ELF-1 (cell line): ENCODE measurements at regions not wholly inside any gene's neighbourhood (a gene's known extent, or its start where the extent isn't known, plus 50 kb on each side); places are given as distances from the start of the nearest gene placed in this dataset.
"Not testable (repeated sequence)": the region's sequence is repeated elsewhere in the genome, so short reads cannot be mapped to it uniquely, and the experiment has no call there.

Experiments used
- DNase-seq: peaks from one replicate; pipeline ENCODE4 v3.0.0-alpha.2; 2016; ENCODE audit warnings: low read depth, low spot score

GRCh38 chr1:104946558-104947210, 1197.0 kb downstream of the AMY1C start:
- DNase-seq = no peak

GRCh38 chr1:104953555-104953954, 1203.9 kb downstream of the AMY1C start:
- no peak for DNase-seq

- DNase-seq = no peak
Measured at GRCh38 chr1:104973516-104973915, 1223.8 kb downstream of the AMY1C start.

- DNase-seq = no peak
Measured at GRCh38 chr1:104979651-104980050, 1230.0 kb downstream of the AMY1C start.

GRCh38 chr1:104987210-104987609, 1237.5 kb downstream of the AMY1C start:
- no peak for DNase-seq

- DNase-seq = no peak
Measured at GRCh38 chr1:104989012-104989411, 1239.3 kb downstream of the AMY1C start.

- no peak for DNase-seq
Measured at GRCh38 chr1:104991702-104992101, 1242.0 kb downstream of the AMY1C start.

GRCh38 chr1:105000793-105001192, 1251.1 kb downstream of the AMY1C start:
- DNase-seq = no peak

- DNase-seq = no peak
Measured at GRCh38 chr1:105004515-105004914, 1254.8 kb downstream of the AMY1C start.

GRCh38 chr1:105005594-105006195, 1256.0 kb downstream of the AMY1C start:
- no peak for DNase-seq

GRCh38 chr1:105017587-105017986, 1267.9 kb downstream of the AMY1C start:
- no peak for DNase-seq

GRCh38 chr1:105023719-105024118, 1274.0 kb downstream of the AMY1C start:
- no peak for DNase-seq

- no peak for DNase-seq
Measured at GRCh38 chr1:105027838-105028471, 1278.3 kb downstream of the AMY1C start.

GRCh38 chr1:105072446-105072845, 1322.7 kb downstream of the AMY1C start:
- no peak for DNase-seq

GRCh38 chr1:105072850-105073249, 1323.2 kb downstream of the AMY1C start:
- no peak for DNase-seq

- DNase-seq = no peak
Measured at GRCh38 chr1:105073660-105074059, 1324.0 kb downstream of the AMY1C start.

- DNase-seq = no peak
Measured at GRCh38 chr1:105083611-105084010, 1333.9 kb downstream of the AMY1C start.

- no peak for DNase-seq
Measured at GRCh38 chr1:105087506-105087905, 1337.8 kb downstream of the AMY1C start.

- no peak for DNase-seq
Measured at GRCh38 chr1:105088166-105088565, 1338.5 kb downstream of the AMY1C start.

- not testable (repeated sequence) for DNase-seq
Measured at GRCh38 chr1:105093893-105094292, 1344.2 kb downstream of the AMY1C start.

- DNase-seq = no peak
Measured at GRCh38 chr1:105100102-105100501, 1350.4 kb downstream of the AMY1C start.

- no peak for DNase-seq
Measured at GRCh38 chr1:105101261-105101660, 1351.6 kb downstream of the AMY1C start.

- DNase-seq = peak; percentile 1
Measured at GRCh38 chr1:105102371-105102770, 1352.7 kb downstream of the AMY1C start.
